ENCODE measurements at regions not wholly inside any gene's neighbourhood (a gene's known extent, or its start where the extent isn't known, plus 50 kb on each side); places are given as distances from the start of the nearest gene placed in this dataset.
A peak's percentile ranks its signal among the peaks of the same experiment; 100 is the strongest.

- Histone ChIP-seq H3F3A (ENCODE audit: insufficient read depth, low read length, poor library complexity, severe bottlenecking) (no peaks in the 10 kb centered on the region), H3K79me2 (replicated peaks; ENCODE audit: insufficient read depth, low read length) (no peaks in the 10 kb centered on the region), H3K9ac (ENCODE audit: low read length) (no peak overlapping the region), H3K9me2 (ENCODE audit: insufficient read depth, low read length) (no peaks in the 10 kb centered on the region), H2AFZ (ENCODE audit: low read depth, low read length) (no peak overlapping the region), H3K4me2 (ENCODE audit: low read length) (no peak overlapping the region), H3K27me3 (ENCODE audit: insufficient read depth, low read depth, low read length) (no peaks in the 10 kb centered on the region), H4K20me1 (ENCODE audit: insufficient read depth) (no peaks in the 10 kb centered on the region), H3K36me3 (ENCODE audit: insufficient read depth, low read length) (no peaks in the 10 kb centered on the region), H3K4me3 (ENCODE audit: low read length) (no peak overlapping the region), H3K27ac (ENCODE audit: low read length) (peak overlapping the region; percentile 74), H3K9me3 (ENCODE audit: low read length) (no peaks in the 10 kb centered on the region)
- TF ChIP-seq TAF1 (IDR thresholded peaks at IDR 0.05; ENCODE audit: low read depth) (no peak), CTCF (IDR thresholded peaks at IDR 0.05; ENCODE audit: poor library complexity, severe bottlenecking) (no peak), MXI1 (conservative IDR thresholded peaks at IDR 0.05; ENCODE audit: poor library complexity, severe bottlenecking) (no peak), EZH2 (IDR thresholded peaks at IDR 0.05; ENCODE audit: borderline replicate concordance, insufficient read depth, low read length, poor library complexity, severe bottlenecking) (no peak), RAD21 (conservative IDR thresholded peaks at IDR 0.05) (no peak), REST (IDR thresholded peaks at IDR 0.05; ENCODE audit: borderline replicate concordance) (no peak), EP300 (conservative IDR thresholded peaks at IDR 0.05; ENCODE audit: poor library complexity, severe bottlenecking) (no peak), SMC3 (conservative IDR thresholded peaks at IDR 0.05; ENCODE audit: poor library complexity) (no peak), POLR2AphosphoS5 (IDR thresholded peaks at IDR 0.05) (no peak)
These were observed 80.7 kb upstream of the GPM6B start for GRCh38 chrX:13897566-13897965.

- H3K4me2 ChIP-seq (ENCODE audit: low read length), result no peak overlapping the region
- H3K27me3 ChIP-seq (ENCODE audit: insufficient read depth, low read depth, low read length), result no peaks in the 10 kb centered on the region
- no peaks in the 10 kb centered on the region for H3F3A ChIP-seq (ENCODE audit: insufficient read depth, low read length, poor library complexity, severe bottlenecking)
- H3K36me3 ChIP-seq (ENCODE audit: insufficient read depth, low read length), result no peaks in the 10 kb centered on the region
- no peak overlapping the region for H3K4me3 ChIP-seq (ENCODE audit: low read length)
- no peaks in the 10 kb centered on the region for H3K79me2 ChIP-seq (replicated peaks; ENCODE audit: insufficient read depth, low read length)
- TF ChIP-seq EZH2 (IDR thresholded peaks at IDR 0.05; ENCODE audit: borderline replicate concordance, insufficient read depth, low read length, poor library complexity, severe bottlenecking) (no peak), SMC3 (conservative IDR thresholded peaks at IDR 0.05; ENCODE audit: poor library complexity) (no peak), RAD21 (conservative IDR thresholded peaks at IDR 0.05) (no peak), EP300 (conservative IDR thresholded peaks at IDR 0.05; ENCODE audit: poor library complexity, severe bottlenecking) (no peak), MXI1 (conservative IDR thresholded peaks at IDR 0.05; ENCODE audit: poor library complexity, severe bottlenecking) (no peak), TAF1 (IDR thresholded peaks at IDR 0.05; ENCODE audit: low read depth) (no peak), REST (IDR thresholded peaks at IDR 0.05; ENCODE audit: borderline replicate concordance) (no peak), CTCF (IDR thresholded peaks at IDR 0.05; ENCODE audit: poor library complexity, severe bottlenecking) (no peak), POLR2AphosphoS5 (IDR thresholded peaks at IDR 0.05) (no peak)
- peak overlapping the region; percentile 16 for H3K9ac ChIP-seq (ENCODE audit: low read length)
- no peaks in the 10 kb centered on the region for H3K9me2 ChIP-seq (ENCODE audit: insufficient read depth, low read length)
- H3K27ac ChIP-seq (ENCODE audit: low read length), result peak overlapping the region; percentile 62
- H2AFZ ChIP-seq (ENCODE audit: low read depth, low read length), result no peak overlapping the region
- no peaks in the 10 kb centered on the region for H4K20me1 ChIP-seq (ENCODE audit: insufficient read depth)
- H3K9me3 ChIP-seq (ENCODE audit: low read length), result no peaks in the 10 kb centered on the region
These were observed 78.1 kb upstream of the GPM6B start for GRCh38 chrX:13894888-13895565.

All from neural cell (in vitro differentiated cells).